H1 (cell line): ENCODE measurements at regions not wholly inside any gene's neighbourhood (a gene's known extent, or its start where the extent isn't known, plus 50 kb on each side); places are given as distances from the start of the nearest gene placed in this dataset.

Experiments
- CTCF ChIA-PET: fragments of 300-600 bp; sonication (Branson Sonifier 250); formaldehyde crosslinking; loops from one replicate; lab custom pipeline; 2021; ENCODE audit not compliant: partially characterized antibody; lab: Charles Lee
- POLR2A ChIA-PET: fragments of 300-600 bp; sonication (Branson Sonifier 250); formaldehyde crosslinking; loops from one replicate; lab custom pipeline; 2021; ENCODE audit warnings: inconsistent platforms; ENCODE audit not compliant: partially characterized antibody; lab: Charles Lee
- DNase-seq, 2 experiments: peaks; one replicate each; pipeline versions ENCODE4 v3.0.0 to v3.0.0-alpha.2; 2010 to 2022; ENCODE audit warnings: low spot score in 2 of 2, low read depth in 1 of 2, mixed read lengths in 1 of 2
- FAIRE-seq: peaks from 2 replicates; lab custom pipeline; 2011; peaks lifted over from hg19 to GRCh38; lab: Jason Lieb, UNC
- H2AFZ ChIP-seq: 2 replicates; pipeline ENCODE4 v1.8.1; 2012; ENCODE audit warnings: low read length, inconsistent platforms
- H2AK5ac ChIP-seq: 2 replicates; pipeline ENCODE4 v1.6.1; 2013; ENCODE audit warnings: low read depth, low read length
- H2BK120ac ChIP-seq: replicated peaks from 2 replicates; pipeline ENCODE3; 2013; ENCODE audit warnings: low read depth, low read length, inconsistent platforms
- H2BK12ac ChIP-seq: 2 replicates; pipeline ENCODE4 v1.6.1; 2013; ENCODE audit warnings: low read depth, low read length
- H2BK15ac ChIP-seq: 2 replicates; pipeline ENCODE4 v1.6.1; 2013; ENCODE audit warnings: low read length
- H2BK20ac ChIP-seq: 2 replicates; pipeline ENCODE4 v1.6.1; 2013; ENCODE audit warnings: low read length
- H2BK5ac ChIP-seq: 2 replicates; pipeline ENCODE4 v1.6.1; 2013; ENCODE audit warnings: low read depth, low read length
- H3K14ac ChIP-seq: 2 replicates; pipeline ENCODE4 v1.6.1; 2013; ENCODE audit warnings: inconsistent platforms; ENCODE audit not compliant: insufficient read length
- H3K18ac ChIP-seq: 2 replicates; pipeline ENCODE4 v1.6.1; 2013; ENCODE audit warnings: low read length; ENCODE audit errors: extremely low read depth
- H3K23ac ChIP-seq: 2 replicates; pipeline ENCODE4 v1.6.1; 2013; ENCODE audit warnings: inconsistent platforms; ENCODE audit not compliant: insufficient read length
- H3K23me2 ChIP-seq: 2 replicates; pipeline ENCODE4 v1.6.1; 2013; ENCODE audit warnings: low read depth, low read length
- H3K27ac ChIP-seq: 2 replicates; pipeline ENCODE4 v1.6.1; 2011; ENCODE audit warnings: low read depth, low read length, inconsistent platforms
- H3K27me3 ChIP-seq, 4 experiments: replicated peaks in 1 of 4; 1 replicate in 1 of 4; 2 replicates in 3 of 4; pipeline versions ENCODE4 v1.6.1 to v1.8.1; 2011 to 2013; ENCODE audit warnings: low read length in 3 of 4, mild to moderate bottlenecking in 3 of 4, inconsistent platforms in 2 of 4, mixed read lengths in 2 of 4, moderate library complexity in 1 of 4; ENCODE audit not compliant: control insufficient read depth in 3 of 4, insufficient read depth in 3 of 4; ENCODE audit errors: extremely low read depth in 1 of 4
- H3K36me3 ChIP-seq, 4 experiments: 2 replicates each; pipeline versions ENCODE4 v1.6.1 to v1.8.1; 2011 to 2013; ENCODE audit warnings: mild to moderate bottlenecking in 4 of 4, low read length in 3 of 4, moderate library complexity in 2 of 4, control low read depth in 1 of 4, inconsistent platforms in 1 of 4; ENCODE audit not compliant: insufficient read depth in 4 of 4, control insufficient read depth in 2 of 4
- H3K4ac ChIP-seq: replicated peaks from 2 replicates; pipeline ENCODE3; 2013; ENCODE audit warnings: low read length, low read depth, mixed read lengths, inconsistent platforms; ENCODE audit not compliant: insufficient read length
- H3K4me1 ChIP-seq, 4 experiments: replicated peaks in 1 of 4; 1 replicate in 1 of 4; 2 replicates in 3 of 4; pipeline versions ENCODE4 v1.6.1 to v1.8.1; 2011 to 2013; ENCODE audit warnings: low read length in 3 of 4, inconsistent platforms in 2 of 4, mixed read lengths in 1 of 4; ENCODE audit not compliant: insufficient read depth in 4 of 4, control insufficient read depth in 3 of 4
- H3K4me2 ChIP-seq, 2 experiments: 2 replicates each; pipeline versions ENCODE4 v1.6.1 to v1.8.1; 2011 to 2013; ENCODE audit warnings: low read depth in 2 of 2, low read length in 2 of 2, control low read depth in 1 of 2, inconsistent platforms in 1 of 2, mild to moderate bottlenecking in 1 of 2; ENCODE audit not compliant: insufficient read depth in 1 of 2
- H3K4me3 ChIP-seq, 4 experiments: fragments of 200-600, 300-600 bp in 1 of 4; sonication (generic), shearing (Covaris generic), sonication (Bioruptor Twin) in 1 of 4; 2 replicates each; pipeline versions ENCODE4 v1.5.1 to v1.8.1; 2011 to 2016; ENCODE audit warnings: low read length in 4 of 4, low read depth in 3 of 4, control low read depth in 2 of 4, inconsistent platforms in 2 of 4, mild to moderate bottlenecking in 2 of 4, mixed read lengths in 1 of 4, moderate library complexity in 1 of 4; ENCODE audit not compliant: insufficient read depth in 2 of 4; ENCODE audit errors: extremely low read depth in 1 of 4
- H3K56ac ChIP-seq: replicated peaks from 2 replicates; pipeline ENCODE3; 2013; ENCODE audit warnings: low read depth, mild to moderate bottlenecking, mixed read lengths, low read length, inconsistent platforms; ENCODE audit not compliant: insufficient read length
- H3K79me1 ChIP-seq: 2 replicates; pipeline ENCODE4 v1.6.1; 2013; ENCODE audit warnings: low read depth, low read length, control low read depth
- H3K79me2 ChIP-seq, 2 experiments: 2 replicates each; pipeline versions ENCODE4 v1.6.1 to v1.8.1; 2012 to 2013; ENCODE audit warnings: low read length in 2 of 2, mild to moderate bottlenecking in 2 of 2, inconsistent platforms in 1 of 2; ENCODE audit not compliant: insufficient read depth in 2 of 2, control insufficient read depth in 1 of 2
- H3K9ac ChIP-seq, 4 experiments: replicated peaks in 1 of 4; 1 replicate in 1 of 4; 2 replicates in 3 of 4; pipeline versions ENCODE4 v1.6.1 to v1.8.1; 2011 to 2013; ENCODE audit warnings: low read depth in 3 of 4, low read length in 3 of 4, control low read depth in 2 of 4, mild to moderate bottlenecking in 2 of 4, moderate library complexity in 2 of 4, inconsistent platforms in 1 of 4; ENCODE audit errors: extremely low read depth in 1 of 4
- H3K9me3 ChIP-seq, 2 experiments: 2 replicates each; pipeline versions ENCODE4 v1.6.1 to v1.8.1; 2012 to 2013; ENCODE audit warnings: mild to moderate bottlenecking in 2 of 2, moderate library complexity in 2 of 2, control low read depth in 1 of 2, inconsistent platforms in 1 of 2, low read depth in 1 of 2, low read length in 1 of 2, mixed read lengths in 1 of 2; ENCODE audit not compliant: insufficient read depth in 2 of 2
- H4K20me1 ChIP-seq, 2 experiments: replicated peaks in 1 of 2; 2 replicates each; pipeline versions ENCODE3 to v1.8.1; 2011 to 2013; ENCODE audit warnings: inconsistent platforms in 2 of 2, low read length in 2 of 2, mild to moderate bottlenecking in 1 of 2; ENCODE audit not compliant: insufficient read depth in 2 of 2, control insufficient read depth in 1 of 2
- H4K5ac ChIP-seq: 2 replicates; pipeline ENCODE4 v1.6.1; 2013; ENCODE audit warnings: low read length, low read depth, mixed read lengths, inconsistent platforms; ENCODE audit not compliant: insufficient read length
- H4K8ac ChIP-seq: 2 replicates; pipeline ENCODE4 v1.8.0; 2013; ENCODE audit warnings: mild to moderate bottlenecking, moderate library complexity, low read length, inconsistent platforms; ENCODE audit not compliant: insufficient read depth; ENCODE audit errors: extremely low read depth
- H4K91ac ChIP-seq: replicated peaks from 2 replicates; pipeline ENCODE3; 2013; ENCODE audit warnings: low read length, mixed read lengths, inconsistent platforms; ENCODE audit not compliant: insufficient read length
- KDM5A ChIP-seq: fragments of 200-600 bp; IDR thresholded peaks from 2 replicates; pipeline ENCODE4 v1.7.1; 2012; ENCODE audit warnings: mild to moderate bottlenecking, low read length, inconsistent platforms, mixed read lengths
- YY1 ChIP-seq: IDR thresholded peaks from 2 replicates; pipeline ENCODE4 v1.6.1; 2011; ENCODE audit warnings: low read depth, mild to moderate bottlenecking, low read length
- WGBS, 2 experiments: shearing (Covaris generic) in 1 of 2; methylation state at CpG; one replicate each; pipeline versions ENCODE4 v1.1.6 to v1.1.7; 2013 to 2015; ENCODE audit warnings: low lambda C conversion rate in 2 of 2, mixed read lengths in 2 of 2, inconsistent platforms in 1 of 2, low coverage in 1 of 2, missing lambda C conversion rate in 1 of 2; ENCODE audit not compliant: insufficient replicate concordance in 2 of 2, insufficient coverage in 1 of 2, insufficient read length in 1 of 2; ENCODE audit errors: extremely low coverage in 1 of 2, missing lambda C conversion rate in 1 of 2; 5-methylcytosine and 5-hydroxymethylcytosine counted together

GRCh38 chr2:128809259-128809636 lies 490.6 kb upstream of the HS6ST1 start:
- Histone ChIP-seq H3K4me1 (peaks cover 0 to 3% (median 3%) of the 10 kb centered on the region in 4 experiments; a peak in 3 of 7 replicates), H3K79me1 (no peaks in the 10 kb centered on the region), H3K4me2 (no peak overlapping the region), H3K4ac (no peak overlapping the region), H4K20me1 (no peaks in the 10 kb centered on the region), H3K56ac (no peak overlapping the region), H3K4me3 (no peak overlapping the region), H3K23ac (no peak overlapping the region), H2AFZ (no peak overlapping the region), H4K91ac (no peak overlapping the region), H3K9ac (no peak overlapping the region), H3K36me3 (no peaks in the 10 kb centered on the region), H4K8ac (no peak overlapping the region), H2BK12ac (no peak overlapping the region), H4K5ac (no peak overlapping the region), H3K27me3 (no peaks in the 10 kb centered on the region), H3K14ac (no peak overlapping the region), H2BK120ac (no peak overlapping the region), H3K9me3 (no peaks in the 10 kb centered on the region), H3K79me2 (no peaks in the 10 kb centered on the region), H3K27ac (no peak overlapping the region), H2BK15ac (no peak overlapping the region), H3K23me2 (no peaks in the 10 kb centered on the region), H2BK5ac (no peak overlapping the region), H3K18ac (no peak overlapping the region), H2BK20ac (no peak overlapping the region), H2AK5ac (no peak overlapping the region)
- DNase-seq = no peak
- POLR2A ChIA-PET = no interaction called here
- TF ChIP-seq YY1 (no peak), KDM5A (no peak)
- CTCF ChIA-PET = no interaction called here
- 100% methylated on average over 1 of the region's 1 CpG; no CpG with 5 or more reads in 1 of the 2 experiments for WGBS, 2 experiments
- no peak for FAIRE-seq
